OCI-LY1 (cell line): ENCODE measurements at regions not wholly inside any gene's neighbourhood (a gene's known extent, or its start where the extent isn't known, plus 50 kb on each side); places are given as distances from the start of the nearest gene placed in this dataset.

ENCODE experiments used
- H2AFZ ChIP-seq: fragments of 200-600 bp; sonication (generic), shearing (Covaris generic); 2 replicates; pipeline ENCODE4 v1.6.0; 2014; ENCODE audit warnings: antibody characterized with exemption, mild to moderate bottlenecking, low read length
- H3F3A ChIP-seq: fragments of 200-600 bp; sonication (generic), shearing (Covaris generic); 2 replicates; pipeline ENCODE4 v1.6.0; 2014; ENCODE audit warnings: mild to moderate bottlenecking, antibody characterized with exemption, low read length, moderate library complexity; ENCODE audit not compliant: insufficient read depth
- H3K27ac ChIP-seq: fragments of 200-600 bp; sonication (generic); 2 replicates; pipeline ENCODE4 v1.5.1; 2014; ENCODE audit warnings: low read length, mixed run types, mild to moderate bottlenecking, low read depth; ENCODE audit not compliant: poor library complexity, severe bottlenecking
- H3K27me3 ChIP-seq: fragments of 200-600 bp; sonication (generic); 2 replicates; pipeline ENCODE4 v1.6.0; 2014; ENCODE audit warnings: antibody characterized with exemption, mild to moderate bottlenecking, low read length, moderate library complexity; ENCODE audit not compliant: insufficient read depth
- H3K36me3 ChIP-seq: fragments of 200-600 bp; sonication (generic); 2 replicates; pipeline ENCODE4 v1.6.1; 2014; ENCODE audit warnings: mild to moderate bottlenecking, antibody characterized with exemption, low read length, moderate library complexity, mixed read lengths; ENCODE audit not compliant: insufficient read depth
- H3K4me1 ChIP-seq: fragments of 200-600 bp; sonication (generic); 2 replicates; pipeline ENCODE4 v1.5.1; 2014; ENCODE audit warnings: mild to moderate bottlenecking, low read length, moderate library complexity; ENCODE audit not compliant: insufficient read depth, severe bottlenecking
- H3K4me2 ChIP-seq: fragments of 200-600 bp; sonication (generic), shearing (Covaris generic); 2 replicates; pipeline ENCODE4 v1.6.1; 2014; ENCODE audit warnings: low read length
- H3K4me3 ChIP-seq: fragments of 200-600 bp; sonication (generic); 2 replicates; pipeline ENCODE4 v1.5.1; 2014; ENCODE audit warnings: low read length, low read depth, mild to moderate bottlenecking, mixed read lengths; ENCODE audit not compliant: poor library complexity, severe bottlenecking
- H3K79me2 ChIP-seq: fragments of 200-600 bp; shearing (Covaris generic); 2 replicates; pipeline ENCODE4 v1.6.1; 2016; ENCODE audit warnings: mixed run types, low read length, mixed read lengths; ENCODE audit not compliant: insufficient read depth
- H3K9ac ChIP-seq: fragments of 200-600 bp; sonication (generic), shearing (Covaris generic); 2 replicates; pipeline ENCODE4 v1.6.1; 2014; ENCODE audit warnings: mild to moderate bottlenecking, low read length, mixed read lengths
- H3K9me2 ChIP-seq: fragments of 200-600 bp; sonication (generic), shearing (Covaris generic); 2 replicates; pipeline ENCODE4 v1.6.1; 2014; ENCODE audit warnings: low read depth, mild to moderate bottlenecking, low read length, mixed read lengths
- H3K9me3 ChIP-seq: fragments of 200-600 bp; shearing (Covaris generic); 2 replicates; pipeline ENCODE4 v1.6.1; 2014; ENCODE audit warnings: low read length, mixed read lengths
- H4K20me1 ChIP-seq: fragments of 200-600 bp; sonication (generic), shearing (Covaris generic); 2 replicates; pipeline ENCODE4 v1.6.0; 2016; ENCODE audit warnings: mild to moderate bottlenecking, low read length; ENCODE audit not compliant: insufficient read depth
- EZH2 ChIP-seq: fragments of 200-600 bp; sonication (generic), shearing (Covaris generic); IDR thresholded peaks from 2 replicates; pipeline ENCODE4 v1.8.0; 2017; ENCODE audit warnings: borderline replicate concordance, mixed run types, mild to moderate bottlenecking, antibody characterized with exemption, low read length, moderate library complexity, mixed read lengths
- TF ChIP-seq, protein P1 (sequence below): fragments of 200-600 bp; sonication (generic), shearing (Covaris generic); IDR thresholded peaks from 2 replicates; pipeline ENCODE4 v1.5.1; 2017; ENCODE audit warnings: mild to moderate bottlenecking, antibody characterized with exemption, low read length, moderate library complexity, mixed read lengths

GRCh38 chr4:45732161-45732560 is 391.7 kb downstream of the GABRG1 start:
- H3K9me2 ChIP-seq, result no peaks in the 10 kb centered on the region
- no peak overlapping the region for H3K4me2 ChIP-seq
- TF ChIP-seq EZH2, result no peak
- TF ChIP-seq, protein P1, sequence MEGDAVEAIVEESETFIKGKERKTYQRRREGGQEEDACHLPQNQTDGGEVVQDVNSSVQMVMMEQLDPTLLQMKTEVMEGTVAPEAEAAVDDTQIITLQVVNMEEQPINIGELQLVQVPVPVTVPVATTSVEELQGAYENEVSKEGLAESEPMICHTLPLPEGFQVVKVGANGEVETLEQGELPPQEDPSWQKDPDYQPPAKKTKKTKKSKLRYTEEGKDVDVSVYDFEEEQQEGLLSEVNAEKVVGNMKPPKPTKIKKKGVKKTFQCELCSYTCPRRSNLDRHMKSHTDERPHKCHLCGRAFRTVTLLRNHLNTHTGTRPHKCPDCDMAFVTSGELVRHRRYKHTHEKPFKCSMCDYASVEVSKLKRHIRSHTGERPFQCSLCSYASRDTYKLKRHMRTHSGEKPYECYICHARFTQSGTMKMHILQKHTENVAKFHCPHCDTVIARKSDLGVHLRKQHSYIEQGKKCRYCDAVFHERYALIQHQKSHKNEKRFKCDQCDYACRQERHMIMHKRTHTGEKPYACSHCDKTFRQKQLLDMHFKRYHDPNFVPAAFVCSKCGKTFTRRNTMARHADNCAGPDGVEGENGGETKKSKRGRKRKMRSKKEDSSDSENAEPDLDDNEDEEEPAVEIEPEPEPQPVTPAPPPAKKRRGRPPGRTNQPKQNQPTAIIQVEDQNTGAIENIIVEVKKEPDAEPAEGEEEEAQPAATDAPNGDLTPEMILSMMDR, result no peak
- H3K4me3 ChIP-seq, result no peak overlapping the region
- H3K36me3 ChIP-seq, result no peaks in the 10 kb centered on the region
- H3K79me2 ChIP-seq, result no peaks in the 10 kb centered on the region
- no peaks in the 10 kb centered on the region for H3K9me3 ChIP-seq
- no peaks in the 10 kb centered on the region for H3K4me1 ChIP-seq
- no peaks in the 10 kb centered on the region for H3K27me3 ChIP-seq
- H3K27ac ChIP-seq, result no peak overlapping the region
- H4K20me1 ChIP-seq, result no peaks in the 10 kb centered on the region
- H3F3A ChIP-seq, result no peaks in the 10 kb centered on the region
- no peak overlapping the region for H3K9ac ChIP-seq
- H2AFZ ChIP-seq, result no peak overlapping the region

DNA sequence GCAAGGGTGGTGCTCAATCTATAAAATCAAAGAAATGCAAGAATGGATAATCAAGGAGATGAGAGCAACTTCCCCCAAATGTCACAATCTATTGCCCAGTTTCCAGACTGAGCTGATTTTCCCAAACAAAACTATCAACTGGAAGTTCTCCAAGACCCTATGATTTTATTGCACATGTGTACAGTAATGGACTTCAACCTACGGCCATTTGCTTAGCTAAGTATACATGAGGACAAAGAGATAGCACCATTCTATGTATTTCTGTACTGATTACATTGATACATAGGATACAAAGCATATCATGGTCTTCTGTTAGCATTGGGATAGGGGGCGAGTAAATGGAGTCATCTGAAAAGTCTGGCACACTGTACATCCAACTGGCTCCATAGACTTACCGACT is 407.8 kb downstream of the GABRG1 start:
- Histone ChIP-seq H3K27me3 (no peaks in the 10 kb centered on the region), H3K36me3 (no peaks in the 10 kb centered on the region), H3K27ac (no peak overlapping the region), H3K4me1 (no peaks in the 10 kb centered on the region), H3K79me2 (no peaks in the 10 kb centered on the region), H3K4me3 (no peak overlapping the region), H3K4me2 (no peak overlapping the region), H3F3A (no peaks in the 10 kb centered on the region), H3K9ac (no peak overlapping the region), H2AFZ (no peak overlapping the region), H3K9me3 (no peaks in the 10 kb centered on the region), H3K9me2 (no peaks in the 10 kb centered on the region), H4K20me1 (no peaks in the 10 kb centered on the region)
- TF ChIP-seq, protein P1, result no peak
- TF ChIP-seq EZH2, result no peak

DNA sequence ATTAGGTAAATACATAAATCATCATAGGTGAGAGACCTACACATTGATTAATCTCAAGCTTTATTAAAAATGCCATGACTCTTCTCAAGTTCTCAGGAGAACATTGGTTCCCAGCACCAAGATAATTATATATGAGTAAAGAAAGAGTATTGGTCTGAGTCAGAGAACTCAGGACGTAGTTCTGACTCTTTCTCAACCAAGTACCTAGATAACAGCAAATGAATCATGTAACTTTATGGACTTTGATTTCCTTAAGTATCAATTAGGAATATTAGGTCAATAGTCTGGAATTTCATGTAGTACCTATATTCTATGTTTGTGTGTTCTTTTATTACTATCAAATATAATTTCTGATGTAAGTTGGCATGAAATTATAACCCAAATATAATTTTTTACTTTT is 409.9 kb downstream of the GABRG1 start:
- Histone ChIP-seq H2AFZ (no peak overlapping the region), H3K27me3 (no peaks in the 10 kb centered on the region), H3K79me2 (no peaks in the 10 kb centered on the region), H3K4me1 (no peaks in the 10 kb centered on the region), H3K9me2 (no peaks in the 10 kb centered on the region), H3K9me3 (no peaks in the 10 kb centered on the region), H3K27ac (no peak overlapping the region), H3K4me3 (no peak overlapping the region), H3K9ac (no peak overlapping the region), H4K20me1 (no peaks in the 10 kb centered on the region), H3F3A (no peaks in the 10 kb centered on the region), H3K36me3 (no peaks in the 10 kb centered on the region), H3K4me2 (no peak overlapping the region)
- no peak for TF ChIP-seq EZH2
- TF ChIP-seq, protein P1, result no peak
